Lung (tissue), 11 donors: ENCODE measurements at regions not wholly inside any gene's neighbourhood (a gene's known extent, or its start where the extent isn't known, plus 50 kb on each side); places are given as distances from the start of the nearest gene placed in this dataset.

Experiments used
- ATAC-seq: fragments of 200-7000 bp; cut with Tn5 transposase; one replicate; pipeline ENCODE4 v1.9.1; 2020; ENCODE audit warnings: moderate number of reproducible peaks; ENCODE audit not compliant: insufficient read depth, low FRiP score
- DNase-seq, 3 donors: peaks; one replicate each; pipeline ENCODE4 v3.0.0-alpha.2; 2013 to 2017
- H3K27ac ChIP-seq, 2 donors: one replicate each; pipeline ENCODE4 v1.5.1; 2013; ENCODE audit warnings: mild to moderate bottlenecking in 2 of 2, moderate library complexity in 2 of 2, control low read depth in 1 of 2, inconsistent platforms in 1 of 2, low read depth in 1 of 2, low read length in 1 of 2
- H3K27me3 ChIP-seq, 3 donors: one replicate each; pipeline ENCODE4 v1.5.1; 2013; ENCODE audit warnings: low read length in 2 of 3; ENCODE audit not compliant: control insufficient read depth in 3 of 3, insufficient read depth in 3 of 3
- H3K36me3 ChIP-seq, 4 donors: one replicate each; pipeline ENCODE4 v1.5.1; 2013; ENCODE audit warnings: low read length in 4 of 4, mild to moderate bottlenecking in 1 of 4, moderate library complexity in 1 of 4; ENCODE audit not compliant: control insufficient read depth in 4 of 4, insufficient read depth in 4 of 4
- H3K4me1 ChIP-seq, 5 donors: one replicate each; pipeline ENCODE4 v1.5.1; 2013; ENCODE audit warnings: low read length in 5 of 5, mild to moderate bottlenecking in 2 of 5, moderate library complexity in 1 of 5; ENCODE audit not compliant: control insufficient read depth in 5 of 5, insufficient read depth in 5 of 5
- H3K4me3 ChIP-seq: one replicate; pipeline ENCODE4 v1.5.1; 2013; ENCODE audit warnings: mild to moderate bottlenecking, control low read depth, moderate library complexity
- H3K9ac ChIP-seq, 2 donors: one replicate each; pipeline ENCODE4 v1.5.1; 2013; ENCODE audit warnings: low read length in 2 of 2, control low read depth in 1 of 2; ENCODE audit not compliant: insufficient read depth in 1 of 2
- H3K9me3 ChIP-seq, 4 donors: one replicate each; pipeline ENCODE4 v1.5.1; 2013; ENCODE audit warnings: low read length in 3 of 4, mild to moderate bottlenecking in 1 of 4, moderate library complexity in 1 of 4; ENCODE audit not compliant: control insufficient read depth in 4 of 4, insufficient read depth in 3 of 4
- CTCF ChIP-seq: IDR thresholded peaks from 2 replicates; pipeline ENCODE4 v1.5.1; 2012; ENCODE audit warnings: mild to moderate bottlenecking; ENCODE audit errors: control extremely low read depth, extremely low read depth
- WGBS, 2 donors: extraction: QIAGEN DNeasy Blood & Tissue Kit; methylation state at CpG; one replicate each; pipeline ENCODE4 v1.1.7; 2013; 5-methylcytosine and 5-hydroxymethylcytosine counted together
- donor health status: control.
- donor health status: control.
- donor health status: Bipolar disorder and iron deficiency.
- donor health status: healthy.
- donor health status: DM: yes; HTN: yes; CAD: no.

- no peak for TF ChIP-seq CTCF
- H3K9ac ChIP-seq = no peak overlapping the region
- 68 to 82% methylated on average over 6 of the region's 6 CpGs for whole genome bisulfite sequencing, 2 donors
- no peak overlapping the region for H3K4me3 ChIP-seq
- no peaks in the 10 kb centered on the region for H3K9me3 ChIP-seq
- DNase-seq (peak in 1 of 3 donors; percentile 3), ATAC-seq (no peak)
- no peaks in the 10 kb centered on the region for H3K27me3 ChIP-seq
- no peaks in the 10 kb centered on the region for H3K36me3 ChIP-seq
- no peak overlapping the region for H3K27ac ChIP-seq
- H3K4me1 ChIP-seq = no peaks in the 10 kb centered on the region
Observed at GRCh38 chr3:148255981-148256969, 441.4 kb upstream of the AGTR1 start.

GRCh38 chr3:148262980-148263379, 434.7 kb upstream of the AGTR1 start:
- H3K4me1 ChIP-seq = peaks cover 0 to 12% (median 0%) of the 10 kb centered on the region in 5 donors
- no peak overlapping the region for H3K9ac ChIP-seq
- no peak for DNase-seq
- no peak for ATAC-seq
- H3K27ac ChIP-seq = no peak overlapping the region
- TF ChIP-seq CTCF = no peak
- H3K36me3 ChIP-seq = no peaks in the 10 kb centered on the region
- H3K4me3 ChIP-seq = no peak overlapping the region
- no peaks in the 10 kb centered on the region for H3K9me3 ChIP-seq
- H3K27me3 ChIP-seq = no peaks in the 10 kb centered on the region

- WGBS, 2 donors = 55 to 73% methylated on average over 3 of the region's 3 CpGs
- DNase-seq = peak in 2 of 3 donors; percentile 81 to 92
Observed at GRCh38 chr3:148265841-148266240, 431.9 kb upstream of the AGTR1 start.

More at GRCh38 chr3:148265841-148266240, 431.9 kb upstream of the AGTR1 start:
- TF ChIP-seq CTCF = no peak
- Histone ChIP-seq H3K36me3 (no peaks in the 10 kb centered on the region), H3K9ac (peak overlapping the region in 1 of 2 donors; percentile 76), H3K4me3 (no peak overlapping the region), H3K27ac (no peak overlapping the region), H3K27me3 (no peaks in the 10 kb centered on the region), H3K4me1 (peaks cover 0 to 12% (median 0%) of the 10 kb centered on the region in 5 donors), H3K9me3 (no peaks in the 10 kb centered on the region)
- ATAC-seq = no peak
